DND-41 (cell line): ENCODE measurements at regions not wholly inside any gene's neighbourhood (a gene's known extent, or its start where the extent isn't known, plus 50 kb on each side); places are given as distances from the start of the nearest gene placed in this dataset.

Source experiments
- ATAC-seq: fragments of 200-7000 bp; cut with Tn5 transposase; 3 replicates; pipeline ENCODE4 v1.9.1; 2021; ENCODE audit warnings: low read depth; ENCODE audit not compliant: insufficient read depth
- DNase-seq: peaks from one replicate; pipeline ENCODE4 v3.0.0-alpha.2; 2020
- H2AFZ ChIP-seq: 2 replicates; pipeline ENCODE4 v1.6.0; 2012; ENCODE audit warnings: low read depth, low read length
- H3K27ac ChIP-seq: 2 replicates; pipeline ENCODE4 v1.5.1; 2012; ENCODE audit warnings: low read length, inconsistent platforms
- H3K27me3 ChIP-seq: fragments of 200-600 bp; sonication (generic); 2 replicates; pipeline ENCODE4 v1.6.0; 2012; ENCODE audit warnings: low read length, mild to moderate bottlenecking, inconsistent platforms; ENCODE audit not compliant: insufficient read depth, poor library complexity
- H3K36me3 ChIP-seq: 2 replicates; pipeline ENCODE4 v1.5.1; 2012; ENCODE audit warnings: low read length, inconsistent platforms; ENCODE audit not compliant: insufficient read depth
- H3K4me1 ChIP-seq: 2 replicates; pipeline ENCODE4 v1.5.1; 2012; ENCODE audit warnings: mild to moderate bottlenecking, low read length; ENCODE audit not compliant: insufficient read depth
- H3K4me2 ChIP-seq: 2 replicates; pipeline ENCODE4 v1.6.0; 2012; ENCODE audit warnings: mild to moderate bottlenecking, moderate library complexity, low read length, inconsistent platforms; ENCODE audit not compliant: insufficient read depth
- H3K4me3 ChIP-seq, 2 experiments: fragments of 200-600 bp in 1 of 2; shearing (Covaris generic) in 1 of 2; 2 replicates each; pipeline ENCODE4 v1.5.1; 2012 to 2016; ENCODE audit warnings: inconsistent platforms in 2 of 2, low read length in 2 of 2, mild to moderate bottlenecking in 2 of 2, low read depth in 1 of 2, moderate library complexity in 1 of 2
- H3K79me2 ChIP-seq: 2 replicates; pipeline ENCODE4 v1.6.0; 2012; ENCODE audit warnings: low read length, inconsistent platforms; ENCODE audit not compliant: insufficient read depth
- H3K9ac ChIP-seq: 2 replicates; pipeline ENCODE4 v1.6.0; 2012; ENCODE audit warnings: low read depth, mild to moderate bottlenecking, inconsistent platforms, low read length, moderate library complexity
- H3K9me3 ChIP-seq: 2 replicates; pipeline ENCODE4 v1.5.1; 2012; ENCODE audit warnings: low read length, moderate library complexity, mild to moderate bottlenecking, inconsistent platforms; ENCODE audit not compliant: insufficient read depth, severe bottlenecking
- H4K20me1 ChIP-seq: 2 replicates; pipeline ENCODE4 v1.6.0; 2012; ENCODE audit warnings: low read length; ENCODE audit not compliant: insufficient read depth
- EZH2 ChIP-seq: IDR thresholded peaks from 3 replicates; pipeline ENCODE4 v1.6.1; 2012; ENCODE audit warnings: borderline replicate concordance, low read depth, mild to moderate bottlenecking, moderate library complexity, low read length, inconsistent platforms; ENCODE audit not compliant: severe bottlenecking
- TF ChIP-seq, protein P1 (sequence below): IDR thresholded peaks from 2 replicates; pipeline ENCODE4 v1.5.1; 2012; ENCODE audit warnings: borderline replicate concordance, low read length, moderate library complexity, mild to moderate bottlenecking; ENCODE audit not compliant: poor library complexity, severe bottlenecking; ENCODE audit errors: extremely low read depth

- Histone ChIP-seq H3K27me3 (no peaks in the 10 kb centered on the region), H2AFZ (no peak overlapping the region), H3K4me1 (no peaks in the 10 kb centered on the region), H3K4me2 (no peak overlapping the region), H3K79me2 (no peaks in the 10 kb centered on the region), H3K27ac (no peak overlapping the region), H3K36me3 (no peaks in the 10 kb centered on the region), H3K4me3 (no peak overlapping the region), H4K20me1 (no peaks in the 10 kb centered on the region), H3K9ac (no peak overlapping the region), H3K9me3 (no peaks in the 10 kb centered on the region)
- no peak for DNase-seq
- no peak for TF ChIP-seq EZH2
- TF ChIP-seq, protein P1, sequence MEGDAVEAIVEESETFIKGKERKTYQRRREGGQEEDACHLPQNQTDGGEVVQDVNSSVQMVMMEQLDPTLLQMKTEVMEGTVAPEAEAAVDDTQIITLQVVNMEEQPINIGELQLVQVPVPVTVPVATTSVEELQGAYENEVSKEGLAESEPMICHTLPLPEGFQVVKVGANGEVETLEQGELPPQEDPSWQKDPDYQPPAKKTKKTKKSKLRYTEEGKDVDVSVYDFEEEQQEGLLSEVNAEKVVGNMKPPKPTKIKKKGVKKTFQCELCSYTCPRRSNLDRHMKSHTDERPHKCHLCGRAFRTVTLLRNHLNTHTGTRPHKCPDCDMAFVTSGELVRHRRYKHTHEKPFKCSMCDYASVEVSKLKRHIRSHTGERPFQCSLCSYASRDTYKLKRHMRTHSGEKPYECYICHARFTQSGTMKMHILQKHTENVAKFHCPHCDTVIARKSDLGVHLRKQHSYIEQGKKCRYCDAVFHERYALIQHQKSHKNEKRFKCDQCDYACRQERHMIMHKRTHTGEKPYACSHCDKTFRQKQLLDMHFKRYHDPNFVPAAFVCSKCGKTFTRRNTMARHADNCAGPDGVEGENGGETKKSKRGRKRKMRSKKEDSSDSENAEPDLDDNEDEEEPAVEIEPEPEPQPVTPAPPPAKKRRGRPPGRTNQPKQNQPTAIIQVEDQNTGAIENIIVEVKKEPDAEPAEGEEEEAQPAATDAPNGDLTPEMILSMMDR, result no peak
- no peak for ATAC-seq
These were observed 94.7 kb upstream of the CWC22 start for GRCh38 chr2:180101846-180102245.

DNA sequence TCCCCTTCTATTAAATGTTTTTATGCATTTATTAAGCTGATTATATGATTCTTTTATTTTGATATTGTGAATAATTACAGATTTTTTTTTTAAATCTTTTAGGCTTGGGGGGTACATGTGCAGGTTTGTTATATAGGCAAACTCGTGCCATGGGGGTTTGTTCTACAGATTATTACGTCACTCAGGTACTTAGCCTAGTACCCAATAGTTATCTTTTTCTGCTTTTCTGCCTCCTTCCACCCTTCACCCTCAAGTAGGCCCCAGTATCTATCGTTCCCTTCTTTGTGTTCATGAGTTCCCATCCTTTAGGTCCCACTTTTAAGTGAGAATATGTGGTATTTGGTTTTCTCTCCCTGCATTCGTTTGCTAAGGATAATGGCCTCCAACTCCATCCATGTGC, 92.2 kb upstream of the CWC22 start:
- Histone ChIP-seq H3K27ac (no peak overlapping the region), H3K9ac (no peak overlapping the region), H4K20me1 (no peaks in the 10 kb centered on the region), H3K36me3 (no peaks in the 10 kb centered on the region), H3K4me1 (no peaks in the 10 kb centered on the region), H3K27me3 (no peaks in the 10 kb centered on the region), H2AFZ (no peak overlapping the region), H3K4me3 (no peak overlapping the region), H3K9me3 (no peaks in the 10 kb centered on the region), H3K79me2 (no peaks in the 10 kb centered on the region), H3K4me2 (no peak overlapping the region)
- no peak for TF ChIP-seq EZH2
- TF ChIP-seq, protein P1, result no peak
- no peak for DNase-seq
- no peak for ATAC-seq

GRCh38 chr2:180085144-180085543, 78.0 kb upstream of the CWC22 start:
- Histone ChIP-seq H3K9me3 (no peaks in the 10 kb centered on the region), H3K79me2 (no peaks in the 10 kb centered on the region), H3K27ac (no peak overlapping the region), H3K4me2 (no peak overlapping the region), H3K27me3 (no peaks in the 10 kb centered on the region), H3K36me3 (no peaks in the 10 kb centered on the region), H2AFZ (no peak overlapping the region), H3K9ac (no peak overlapping the region), H3K4me3 (no peak overlapping the region), H4K20me1 (no peaks in the 10 kb centered on the region), H3K4me1 (no peaks in the 10 kb centered on the region)
- DNase-seq (no peak), ATAC-seq (no peak)
- TF ChIP-seq, protein P1, result no peak
- TF ChIP-seq EZH2, result no peak
